ENCODE measurements at regions not wholly inside any gene's neighbourhood (a gene's known extent, or its start where the extent isn't known, plus 50 kb on each side); places are given as distances from the start of the nearest gene placed in this dataset.
"Not testable (repeated sequence)": the region's sequence is repeated elsewhere in the genome, so short reads cannot be mapped to it uniquely, and the experiment has no call there.

DNA sequence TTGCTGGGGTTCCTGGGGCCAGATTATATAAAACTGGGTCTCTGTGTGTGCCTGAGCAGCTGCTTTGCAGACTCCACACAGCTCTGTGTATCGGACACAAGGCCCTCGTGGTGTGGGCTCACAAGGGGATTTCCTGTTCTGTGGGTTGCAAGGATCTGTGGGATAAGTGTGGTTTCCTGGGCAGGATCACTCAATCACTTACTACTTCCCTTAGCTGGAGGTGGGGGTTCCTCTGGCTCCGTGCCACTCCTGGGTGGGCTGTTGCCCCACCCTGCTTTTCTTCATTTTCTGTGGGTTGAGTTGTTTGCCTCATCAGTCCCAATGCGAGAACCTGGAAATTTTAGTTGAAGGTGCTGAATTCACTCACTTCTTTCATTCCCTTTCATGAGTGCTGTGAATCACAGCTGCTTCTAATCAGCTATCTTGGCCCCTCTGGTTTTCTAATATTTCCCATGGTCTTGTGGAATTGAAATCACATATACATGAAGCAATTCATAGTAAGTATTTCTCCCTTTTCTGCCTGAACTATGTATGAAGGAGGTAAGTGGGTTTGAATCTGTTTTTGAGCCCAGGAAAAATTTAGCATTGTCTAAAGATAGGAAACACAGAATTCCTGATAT lies 196.3 kb downstream of the DCDC2C start:
- DNase-seq (ENCODE audit: low read depth) = no peak

DNA sequence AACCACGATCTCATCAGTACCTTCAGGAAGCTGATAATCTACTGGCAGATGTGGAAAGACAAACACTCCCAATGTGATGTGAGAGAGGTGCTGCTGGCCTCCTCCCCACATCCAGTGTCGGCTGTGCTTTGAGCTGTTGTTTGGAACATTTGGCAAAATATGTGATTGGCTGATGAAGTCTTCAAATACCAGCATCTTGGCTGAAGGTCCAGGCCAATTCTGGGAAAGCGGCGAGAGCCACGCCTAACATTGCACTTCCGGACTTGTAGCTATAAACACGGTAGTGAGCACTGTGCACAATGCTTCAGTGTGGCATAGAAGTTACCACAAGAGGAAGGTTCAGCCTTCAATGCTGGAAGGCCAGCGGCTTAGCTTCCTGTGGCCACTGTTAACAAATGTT lies 198.8 kb downstream of the DCDC2C start:
- no peak for DNase-seq (ENCODE audit: low read depth)

DNA sequence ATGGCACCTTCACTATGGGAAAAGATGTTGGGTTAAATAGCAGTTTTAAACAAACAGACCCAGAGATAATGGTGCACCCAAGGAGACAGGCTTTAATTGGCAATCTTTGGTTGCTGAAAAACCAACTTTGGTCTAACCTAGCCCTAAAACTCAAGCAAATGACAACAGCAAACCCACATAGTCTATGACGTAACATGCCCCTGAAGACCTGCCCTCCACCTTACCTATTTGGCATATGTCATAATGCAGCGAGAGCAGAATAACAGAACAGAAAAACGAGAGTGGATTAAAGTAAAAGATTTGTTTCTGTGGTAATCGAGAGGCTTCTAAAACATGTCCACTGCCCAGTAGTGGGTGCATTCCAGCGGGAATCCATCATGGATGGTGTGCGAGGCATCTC lies 200.7 kb downstream of the DCDC2C start:
- no peak for DNase-seq (ENCODE audit: low read depth)

DNA sequence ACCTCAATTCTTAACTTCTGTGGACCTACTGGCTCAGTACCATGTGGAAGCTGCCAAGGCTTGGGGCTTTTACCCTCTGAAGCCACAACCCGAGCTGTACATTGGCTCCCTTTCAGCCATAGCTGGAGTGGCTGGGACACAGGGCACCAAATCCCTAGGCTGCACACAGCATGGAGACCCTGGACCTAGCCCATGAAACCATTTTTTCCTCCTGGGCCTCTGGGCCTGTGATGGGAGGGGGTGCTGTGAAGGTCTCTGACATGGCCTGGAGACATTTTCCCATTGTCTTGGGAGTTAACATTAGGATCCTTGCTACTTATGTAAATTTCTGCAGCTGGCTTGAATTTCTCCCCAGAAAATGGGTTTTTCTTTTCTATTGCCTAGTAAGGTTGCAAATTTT lies 205.1 kb downstream of the DCDC2C start:
- DNase-seq (ENCODE audit: low read depth) = not testable (repeated sequence)

GRCh38 chr2:3911882-3912455 lies 208.6 kb downstream of the DCDC2C start:
- DNase-seq (ENCODE audit: low read depth) = no peak

- no peak for DNase-seq (ENCODE audit: low read depth)
Measured at GRCh38 chr2:3913166-3913565, 209.8 kb downstream of the DCDC2C start.

DNA sequence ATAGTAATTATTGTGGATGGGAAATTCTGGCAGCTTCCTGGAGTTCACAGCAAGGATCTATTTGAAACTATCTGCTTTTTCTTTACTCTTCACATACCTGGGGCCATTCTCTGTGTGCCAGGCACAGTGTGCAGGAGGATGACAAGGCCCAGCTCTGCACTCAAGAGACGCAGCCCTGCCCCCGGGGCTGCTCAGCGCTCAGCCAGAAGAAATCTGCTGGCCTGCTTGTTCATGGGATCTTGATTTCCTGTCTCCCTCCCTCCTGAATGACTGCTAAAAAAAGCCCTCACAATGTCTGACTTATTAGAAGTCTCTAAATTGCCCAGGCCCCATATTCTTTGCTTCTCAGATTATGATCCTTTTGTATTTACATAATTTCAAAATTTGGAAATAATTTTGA lies 210.9 kb downstream of the DCDC2C start:
- DNase-seq (ENCODE audit: low read depth) = no peak

GRCh38 chr2:3927031-3927430 lies 223.7 kb downstream of the DCDC2C start:
- DNase-seq (ENCODE audit: low read depth) = no peak

GRCh38 chr2:3929374-3929773 lies 226.0 kb downstream of the DCDC2C start:
- DNase-seq (ENCODE audit: low read depth) = no peak

GRCh38 chr2:3930246-3930645 lies 226.9 kb downstream of the DCDC2C start:
- DNase-seq (ENCODE audit: low read depth) = no peak

GRCh38 chr2:3940661-3941060 lies 237.3 kb downstream of the DCDC2C start:
- DNase-seq (ENCODE audit: low read depth) = no peak

DNA sequence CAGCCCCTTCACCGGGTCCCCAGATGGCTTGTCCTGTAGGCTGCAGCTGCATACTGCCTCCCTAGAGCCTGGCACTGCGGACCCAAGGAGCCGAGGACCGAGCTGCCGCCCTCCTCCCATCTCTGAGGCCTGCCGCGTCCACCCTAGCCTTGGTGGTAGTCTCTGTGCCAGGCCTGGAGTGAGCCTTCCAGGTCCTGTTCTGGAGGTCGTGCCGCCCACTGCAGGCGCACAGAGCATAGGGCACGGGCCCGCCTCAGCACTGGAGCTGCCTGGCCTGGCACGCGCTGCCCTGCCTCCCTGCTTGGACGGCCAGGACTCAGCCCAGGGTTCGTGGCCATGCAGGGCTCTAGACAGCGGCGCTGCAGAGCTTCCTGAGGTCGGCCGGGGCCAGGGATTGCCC lies 239.5 kb downstream of the DCDC2C start:
- DNase-seq (ENCODE audit: low read depth) = no peak

- DNase-seq (ENCODE audit: low read depth) = no peak
Measured at GRCh38 chr2:3944071-3944470, 240.7 kb downstream of the DCDC2C start.

DNA sequence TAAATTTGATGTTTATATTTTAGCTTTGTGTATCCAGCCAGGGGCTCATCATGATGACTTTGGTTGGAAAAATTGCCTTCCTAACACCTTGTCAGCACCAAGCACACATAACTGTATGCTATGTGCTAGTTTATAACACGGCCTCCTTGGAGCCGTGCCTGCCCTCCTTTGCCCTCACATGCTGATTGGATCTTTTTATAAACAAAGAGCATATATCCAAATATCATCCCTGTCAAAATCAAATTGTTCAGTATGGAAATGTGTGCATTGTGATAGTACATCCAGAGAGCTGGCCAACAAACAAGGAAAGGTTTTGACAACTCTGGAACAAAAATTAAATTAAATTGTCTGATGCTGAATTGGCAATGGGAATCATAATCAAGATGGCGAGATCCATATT lies 241.5 kb downstream of the DCDC2C start:
- no peak for DNase-seq (ENCODE audit: low read depth)

GRCh38 chr2:3948191-3948590 lies 244.8 kb downstream of the DCDC2C start:
- no peak for DNase-seq (ENCODE audit: low read depth)

GRCh38 chr2:3951131-3951954 lies 248.0 kb downstream of the DCDC2C start:
- DNase-seq (ENCODE audit: low read depth) = no peak

GRCh38 chr2:3952866-3953516 lies 249.6 kb downstream of the DCDC2C start:
- no peak for DNase-seq (ENCODE audit: low read depth)

DNA sequence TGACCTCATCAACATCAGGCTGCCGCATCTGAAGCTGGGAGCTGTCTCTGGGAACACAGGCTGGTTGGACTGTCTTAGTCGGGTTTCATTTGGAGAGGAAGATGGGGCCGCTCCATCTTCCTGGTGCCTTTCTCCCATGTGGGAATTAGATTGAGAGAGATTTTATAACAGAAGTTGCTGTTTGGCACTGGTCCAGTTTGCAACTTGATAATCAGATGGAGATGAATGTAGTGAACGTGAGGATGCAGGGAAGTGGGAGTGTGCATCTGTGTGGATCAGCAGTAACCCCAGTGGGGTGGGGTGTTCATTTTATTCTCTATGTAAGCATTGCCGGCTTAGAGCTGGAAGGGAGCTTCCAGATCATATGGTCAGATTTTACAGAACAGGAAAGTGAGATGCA lies 250.9 kb downstream of the DCDC2C start:
- DNase-seq (ENCODE audit: low read depth) = no peak

- no peak for DNase-seq (ENCODE audit: low read depth)
Measured at GRCh38 chr2:3956406-3956805, 253.0 kb downstream of the DCDC2C start.

GRCh38 chr2:3956892-3957291 lies 253.5 kb downstream of the DCDC2C start:
- DNase-seq (ENCODE audit: low read depth) = no peak

DNA sequence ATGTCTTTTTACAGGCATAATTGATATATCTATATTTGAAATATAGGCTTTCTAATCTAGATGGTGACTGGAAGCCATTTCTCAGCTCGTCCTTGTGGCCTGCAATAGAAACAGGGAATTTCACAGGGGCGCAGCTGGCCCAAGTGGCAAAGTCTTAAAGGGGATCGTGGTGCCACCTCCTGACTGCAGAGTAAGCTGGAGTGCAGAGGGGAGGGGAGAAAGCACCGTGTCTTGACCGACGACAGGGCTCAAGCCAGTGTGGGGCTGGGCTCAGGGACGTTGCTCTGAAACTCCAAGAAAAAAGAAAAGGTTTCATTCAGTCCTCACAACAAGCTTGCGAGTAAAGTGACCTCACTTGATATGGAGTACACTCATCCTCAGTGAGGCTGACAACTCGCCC lies 255.1 kb downstream of the DCDC2C start:
- DNase-seq (ENCODE audit: low read depth) = no peak

DNA sequence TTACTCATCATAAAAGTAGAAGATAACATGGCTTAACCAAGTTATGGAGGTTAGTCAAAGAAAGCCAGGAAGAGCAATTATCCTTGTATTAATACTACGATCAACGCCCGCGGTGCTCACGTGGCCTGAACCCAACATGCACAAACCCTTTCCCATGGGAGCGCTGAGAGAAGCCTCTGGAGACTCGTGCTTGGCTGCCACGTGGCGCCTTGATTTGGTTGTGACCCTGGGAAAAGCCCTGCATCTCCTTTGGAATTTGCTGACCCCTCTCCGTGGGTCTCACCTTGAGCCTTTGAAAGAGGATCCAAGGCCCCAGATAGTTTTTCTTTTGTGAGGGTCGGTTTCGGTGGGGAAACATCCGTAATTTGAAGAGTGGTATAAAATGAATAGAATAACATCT lies 255.6 kb downstream of the DCDC2C start:
- no peak for DNase-seq (ENCODE audit: low read depth)

DNA sequence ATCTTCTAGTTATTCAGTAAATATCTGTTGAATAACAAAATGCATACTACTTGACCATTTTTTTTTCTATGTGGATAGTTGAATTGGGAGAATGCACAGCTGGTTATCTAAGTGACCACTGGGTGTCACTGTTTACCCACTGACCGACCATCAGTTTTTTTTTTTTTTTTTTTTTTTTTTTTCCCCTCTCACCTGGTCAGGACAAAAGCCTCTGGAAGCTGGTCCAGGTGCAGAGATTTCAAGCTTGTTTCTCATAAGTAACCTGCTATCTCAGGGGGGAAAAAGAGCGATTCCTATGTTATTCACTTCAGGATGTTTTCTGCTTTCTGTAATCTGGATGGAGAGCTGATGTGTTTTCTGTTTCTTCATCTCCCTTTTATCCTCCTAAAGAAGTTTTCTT lies 256.0 kb downstream of the DCDC2C start:
- peak; percentile 10 for DNase-seq (ENCODE audit: low read depth)

All from fibroblast of the conjunctiva (primary cell).